GM18870 (cell line): ENCODE measurements at regions not wholly inside any gene's neighbourhood (a gene's known extent, or its start where the extent isn't known, plus 50 kb on each side); places are given as distances from the start of the nearest gene placed in this dataset.

Experiments used
- ATAC-seq: cut with Tn5 transposase; IDR thresholded peaks from one replicate; pipeline ENCODE4 v1.9.1; 2021; ENCODE audit warnings: moderate library complexity; ENCODE audit not compliant: unreplicated experiment

DNA sequence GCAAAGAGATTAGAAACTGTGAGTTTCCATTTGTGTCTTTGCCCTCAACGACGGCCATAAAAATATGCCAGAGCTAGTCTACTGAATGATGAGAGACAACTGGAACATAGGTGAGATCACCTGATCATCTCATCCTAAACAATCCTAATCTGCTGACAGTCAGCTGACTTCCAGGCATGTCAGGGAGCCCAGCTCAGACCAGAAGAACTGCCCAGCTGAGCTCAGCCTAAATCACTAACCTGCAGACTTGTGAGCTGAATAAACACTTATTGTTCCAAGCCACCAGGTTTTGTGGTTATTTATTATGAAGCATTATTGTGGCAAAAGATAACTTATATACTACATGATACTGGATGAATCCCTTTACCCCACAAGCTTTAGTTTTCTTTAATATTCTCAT lies 118.9 kb upstream of the PLEKHG7 start:
- ATAC-seq: no peak

- no peak for ATAC-seq
Measured at GRCh38 chr12:92582893-92583292, 119.9 kb upstream of the PLEKHG7 start.

GRCh38 chr12:92582475-92582874 lies 120.3 kb upstream of the PLEKHG7 start:
- ATAC-seq: no peak

DNA sequence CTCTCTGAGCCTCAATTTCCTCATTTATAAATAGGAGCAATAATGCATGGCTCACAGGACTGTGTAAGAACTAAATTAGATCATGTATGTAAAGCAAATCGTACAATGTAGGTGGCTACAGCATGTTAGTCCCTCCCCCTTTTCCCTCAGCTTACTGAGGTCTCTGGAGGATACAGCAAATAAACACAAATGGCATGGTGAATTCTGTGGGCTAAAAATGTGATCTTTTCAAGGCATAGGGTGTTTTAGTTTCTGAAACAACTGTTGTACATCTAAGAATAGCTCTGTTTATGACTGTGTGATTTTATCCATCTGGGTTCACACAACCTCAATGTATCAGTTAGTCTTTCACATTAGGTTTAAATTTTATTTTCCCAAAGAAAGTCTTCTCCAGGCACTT lies 121.2 kb upstream of the PLEKHG7 start:
- no peak for ATAC-seq

- ATAC-seq: no peak
Measured at GRCh38 chr12:92574911-92575570, 127.7 kb upstream of the PLEKHG7 start.

DNA sequence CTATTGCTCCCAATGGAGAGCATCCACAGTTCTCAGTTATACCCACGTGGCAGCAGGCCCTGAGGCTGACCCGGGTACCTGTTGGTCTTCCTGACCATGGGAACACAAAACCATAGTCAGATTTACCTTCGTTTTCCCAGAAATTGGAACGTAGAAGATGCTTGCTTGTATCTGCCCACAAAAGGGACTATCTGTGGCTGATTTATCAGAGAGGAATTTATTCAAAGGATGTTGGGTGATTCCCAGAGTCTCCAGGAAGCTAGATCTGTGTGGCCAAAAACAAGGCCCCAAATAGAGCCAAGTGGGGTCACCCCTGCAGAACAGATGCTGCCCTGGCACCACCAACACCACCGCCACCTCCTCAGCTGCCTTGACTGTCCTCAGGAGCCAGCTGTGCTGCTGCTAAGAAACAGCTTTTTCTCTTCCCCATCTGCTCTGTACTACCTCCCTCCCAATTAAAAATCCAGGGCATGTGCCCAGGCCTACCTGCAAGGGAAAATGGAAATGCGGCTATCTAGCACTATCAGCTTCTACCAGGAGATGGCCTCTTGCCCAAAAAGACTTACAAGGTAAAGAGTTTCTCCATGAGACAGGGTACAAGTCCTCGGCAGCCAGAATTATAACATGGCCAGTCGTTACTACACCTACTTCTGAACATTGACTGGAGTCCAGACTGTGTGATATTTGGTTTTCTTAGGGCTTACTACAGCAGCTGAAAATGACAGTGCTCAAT lies 128.6 kb upstream of the PLEKHG7 start:
- no peak for ATAC-seq

DNA sequence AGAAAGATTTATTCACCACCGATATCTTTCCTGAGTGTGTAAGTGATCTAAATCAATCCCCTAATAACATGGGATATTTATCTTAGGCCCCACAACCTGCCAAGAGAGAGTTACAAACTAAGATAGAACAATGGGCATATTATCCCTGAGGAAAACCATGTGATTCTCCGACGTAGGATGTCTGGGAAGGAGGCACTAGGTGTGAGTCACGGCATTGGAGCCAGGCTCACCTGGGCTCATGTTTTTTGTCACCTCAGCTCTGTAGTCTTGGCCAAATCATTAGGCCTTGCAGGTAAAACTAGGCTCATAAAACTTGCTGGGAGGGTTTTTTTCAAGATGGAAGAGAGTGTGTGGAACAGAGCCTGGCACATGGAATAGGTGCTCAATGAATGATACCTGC lies 129.7 kb upstream of the PLEKHG7 start:
- ATAC-seq: no peak

GRCh38 chr12:92571844-92572543 lies 130.8 kb upstream of the PLEKHG7 start:
- ATAC-seq: no peak

DNA sequence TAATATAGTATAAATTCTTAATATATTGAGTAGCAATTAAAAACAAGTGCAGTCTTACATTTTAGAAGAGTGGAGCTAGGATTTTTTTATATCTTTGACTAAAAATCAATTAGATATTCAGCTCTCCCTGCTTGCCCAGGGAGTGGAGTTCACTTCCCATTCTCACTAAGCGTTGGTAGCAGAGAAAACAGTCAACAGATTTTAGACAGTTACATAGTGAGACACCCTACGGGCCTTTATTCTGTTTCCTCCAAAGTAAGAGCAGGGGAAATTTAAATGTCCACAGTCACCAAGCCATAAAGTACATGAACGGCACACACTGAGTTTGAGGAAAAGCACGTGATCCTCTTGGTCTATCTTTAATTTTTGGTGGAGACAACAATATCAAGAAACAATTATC lies 131.6 kb upstream of the PLEKHG7 start:
- no peak for ATAC-seq

- ATAC-seq: peak; percentile 85
Measured at GRCh38 chr12:92570056-92570753, 132.6 kb upstream of the PLEKHG7 start.

- no peak for ATAC-seq
Measured at GRCh38 chr12:92568691-92569090, 134.1 kb upstream of the PLEKHG7 start.

- no peak for ATAC-seq
Measured at GRCh38 chr12:92566448-92567019, 136.3 kb upstream of the PLEKHG7 start.

DNA sequence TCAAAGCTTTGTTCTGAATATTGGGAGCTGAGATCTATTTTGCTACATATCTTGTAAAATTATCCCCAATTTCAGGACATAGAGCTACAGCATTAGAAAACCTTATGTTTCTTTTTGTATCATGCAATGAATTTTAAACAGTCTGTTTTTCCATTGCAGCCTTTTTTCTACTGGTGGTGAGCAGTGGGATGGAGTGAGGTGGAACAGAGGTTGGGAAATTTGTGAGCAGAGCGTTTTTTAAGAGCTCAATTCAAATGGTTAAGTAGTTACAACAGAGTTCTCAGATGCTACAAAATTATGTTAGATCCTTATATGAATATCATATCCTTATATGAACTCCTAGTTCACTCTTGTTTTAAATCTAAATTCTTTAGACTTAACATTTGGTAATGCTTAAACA lies 139.0 kb upstream of the PLEKHG7 start:
- ATAC-seq: no peak

GRCh38 chr12:92562063-92562734 lies 140.6 kb upstream of the PLEKHG7 start:
- no peak for ATAC-seq

DNA sequence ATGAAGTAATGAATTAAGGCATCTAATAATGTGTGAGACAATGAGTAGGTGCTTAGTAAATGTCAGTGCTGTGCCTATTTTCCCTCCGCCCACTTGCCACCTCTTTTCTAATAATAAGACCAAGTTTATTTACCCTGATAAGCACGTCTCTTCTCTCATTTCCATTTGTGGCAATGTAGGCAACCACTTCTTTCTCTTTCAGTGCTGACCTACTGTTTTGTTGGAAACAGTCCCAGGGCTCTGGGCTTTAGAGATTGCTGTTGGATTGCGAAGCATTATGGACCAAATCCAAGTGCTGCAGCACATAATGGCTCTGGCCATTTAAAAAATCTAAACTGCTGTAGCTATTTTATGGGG lies 141.3 kb upstream of the PLEKHG7 start:
- ATAC-seq: no peak

- no peak for ATAC-seq
Measured at GRCh38 chr12:92560713-92561542, 141.9 kb upstream of the PLEKHG7 start.

GRCh38 chr12:92558806-92559205 lies 144.0 kb upstream of the PLEKHG7 start:
- no peak for ATAC-seq

DNA sequence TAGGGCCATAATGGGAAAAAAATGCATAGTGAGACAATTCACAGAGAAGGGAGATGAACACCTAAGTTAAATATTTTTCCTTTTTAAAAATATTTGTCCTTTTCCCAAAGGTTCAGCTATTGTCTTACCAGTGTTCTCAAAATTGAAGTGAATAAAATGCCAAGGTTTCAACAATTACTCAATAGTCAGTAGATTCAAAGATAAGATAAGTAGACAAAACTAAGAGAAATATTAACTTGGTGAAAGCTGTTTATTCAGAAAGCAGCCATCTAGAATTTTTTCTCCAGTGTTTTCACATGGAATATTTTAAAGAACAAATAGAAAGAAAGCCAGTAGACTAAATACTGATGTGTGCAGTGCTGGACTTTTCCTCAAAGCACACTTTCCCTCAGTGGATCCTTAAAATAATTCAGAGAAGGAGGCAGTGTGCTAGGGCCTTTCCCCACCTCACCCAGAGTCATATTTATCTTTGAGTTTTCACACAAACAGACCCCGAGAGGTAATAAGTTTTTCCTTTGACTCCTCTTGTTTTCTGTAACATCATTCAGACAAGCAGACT lies 144.5 kb upstream of the PLEKHG7 start:
- no peak for ATAC-seq

DNA sequence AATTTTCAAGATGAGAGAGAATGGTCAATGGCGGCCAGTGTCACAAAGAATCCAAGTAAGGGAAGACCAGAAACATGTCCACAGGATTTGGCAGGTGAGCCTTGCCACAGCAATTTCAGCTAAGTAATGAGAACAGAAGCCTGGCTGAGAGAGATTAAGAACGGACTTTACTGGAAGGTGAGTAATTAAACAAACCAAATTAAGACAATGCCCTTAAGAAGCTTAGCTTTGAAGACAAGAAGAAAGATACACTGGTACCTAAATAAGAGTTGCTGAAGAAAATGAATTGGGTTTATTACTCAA lies 145.4 kb upstream of the PLEKHG7 start:
- no peak for ATAC-seq
